BLaER1 treated with 17β-estradiol and CSF1 and Interleukin-3, amounts not matched to agents 10 nM and 100 nM (cell line): ENCODE measurements at regions not wholly inside any gene's neighbourhood (a gene's known extent, or its start where the extent isn't known, plus 50 kb on each side); places are given as distances from the start of the nearest gene placed in this dataset.

Experiments used
- H3K27ac ChIP-seq, 11 experiments: shearing (Covaris generic); formaldehyde crosslinking; 2 replicates each; pipeline ENCODE4 v1.8.1; 2022
- H3K27me3 ChIP-seq, 11 experiments: shearing (Covaris generic); formaldehyde crosslinking; 2 replicates each; pipeline ENCODE4 v1.8.1; 2022
- H3K36me3 ChIP-seq, 11 experiments: shearing (Covaris generic); formaldehyde crosslinking; 2 replicates each; pipeline ENCODE4 v1.8.1; 2022
- H3K4me1 ChIP-seq, 10 experiments: shearing (Covaris generic); formaldehyde crosslinking; 2 replicates each; pipeline ENCODE4 v1.8.1; 2022
- H3K4me2 ChIP-seq, 11 experiments: shearing (Covaris generic); formaldehyde crosslinking; 2 replicates each; pipeline ENCODE4 v1.8.1; 2022
- H3K4me3 ChIP-seq, 10 experiments: shearing (Covaris generic); formaldehyde crosslinking; 2 replicates each; pipeline ENCODE4 v1.8.1; 2022
- H3K9ac ChIP-seq, 11 experiments: shearing (Covaris generic); formaldehyde crosslinking; 2 replicates each; pipeline ENCODE4 v1.8.1; 2022
- H3K9me3 ChIP-seq, 11 experiments: shearing (Covaris generic); formaldehyde crosslinking; replicated peaks in 1 of 11; 2 replicates each; pipeline ENCODE4 v1.8.1; 2022
- H4K20me1 ChIP-seq, 11 experiments: shearing (Covaris generic); formaldehyde crosslinking; 2 replicates each; pipeline ENCODE4 v1.8.1; 2022
- Cebpa-rat ChIP-seq, 11 experiments: shearing (Covaris generic); IDR thresholded peaks; 2 replicates each; pipeline ENCODE4 v1.8.1; 2022

DNA sequence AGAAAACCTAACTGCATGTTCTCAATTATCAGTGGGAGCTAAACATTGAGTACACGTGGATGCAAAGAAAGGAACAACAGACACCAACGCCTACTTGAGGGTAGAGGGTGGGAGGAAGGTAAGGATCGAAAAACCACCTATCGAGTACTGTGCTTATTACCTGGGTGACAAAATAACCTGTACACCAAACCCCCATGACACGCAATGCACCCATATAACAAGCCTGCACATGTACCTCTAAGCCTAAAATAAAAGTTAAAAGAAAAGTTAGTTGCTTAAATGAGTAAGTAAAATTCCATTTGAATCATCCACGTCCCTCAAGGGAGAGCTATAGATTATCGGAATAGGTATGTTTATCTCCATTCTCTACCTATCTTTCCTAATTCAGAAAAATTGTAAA lies 210.2 kb upstream of the ADCY2 start:
- Histone ChIP-seq H3K4me1 (no peaks in the 10 kb centered on the region), H3K9ac (no peak overlapping the region), H3K36me3 (no peaks in the 10 kb centered on the region), H3K9me3 (no peaks in the 10 kb centered on the region), H3K4me2 (no peak overlapping the region), H3K27me3 (no peaks in the 10 kb centered on the region), H3K4me3 (no peak overlapping the region), H4K20me1 (no peaks in the 10 kb centered on the region), H3K27ac (no peak overlapping the region)
- no peak for TF ChIP-seq Cebpa-rat (IDR thresholded peaks at IDR 0.05)

DNA sequence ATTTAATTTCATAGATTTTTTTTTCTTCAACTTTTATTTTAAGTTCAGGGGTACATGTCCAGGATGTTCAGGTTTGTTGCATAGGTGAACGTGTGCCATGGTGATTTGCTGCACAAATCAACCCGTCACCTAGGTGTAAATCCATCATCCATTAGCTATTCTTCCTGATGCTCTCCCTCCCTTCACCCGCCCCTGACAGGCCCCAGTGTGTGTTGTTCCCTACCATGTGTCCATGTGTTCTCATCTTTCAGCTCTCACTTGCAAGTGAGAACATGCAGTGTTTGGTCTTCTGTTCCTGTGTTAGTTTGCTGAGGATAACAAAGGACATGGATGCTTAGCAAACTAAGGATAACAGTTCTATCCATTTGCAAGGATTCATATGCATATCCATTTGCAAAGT lies 209.1 kb upstream of the ADCY2 start:
- Histone ChIP-seq H4K20me1 (no peaks in the 10 kb centered on the region), H3K4me2 (no peak overlapping the region)
- TF ChIP-seq Cebpa-rat (IDR thresholded peaks at IDR 0.05): no peak

DNA sequence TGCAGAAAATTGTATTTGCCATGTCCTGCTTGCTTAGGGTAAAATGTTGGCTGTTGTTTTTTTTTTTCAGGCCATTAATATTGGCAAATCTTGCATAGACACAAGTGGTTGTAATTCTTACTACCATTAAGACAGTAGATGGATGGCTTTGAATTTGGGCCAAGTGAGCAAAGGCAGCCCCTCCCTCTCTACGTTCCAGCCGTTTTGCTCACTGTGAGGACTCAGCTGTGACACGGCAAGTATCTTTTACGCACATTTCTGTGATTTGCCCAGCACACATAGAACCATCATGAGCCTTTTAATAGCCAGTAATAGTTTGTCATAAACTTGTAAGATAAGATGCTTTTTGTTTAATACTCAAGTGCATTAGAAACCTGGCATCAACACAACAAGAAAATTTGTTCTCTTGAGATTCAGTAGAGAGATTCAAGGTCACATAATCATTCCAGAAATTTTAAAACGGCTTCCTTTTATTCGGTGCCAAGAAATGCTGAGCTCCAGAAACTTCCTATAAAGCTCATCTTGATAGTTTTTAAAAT lies 205.2 kb upstream of the ADCY2 start:
- H3K4me3 ChIP-seq: no peak overlapping the region
- TF ChIP-seq Cebpa-rat (IDR thresholded peaks at IDR 0.05): no peak
- H3K9me3 ChIP-seq: no peaks in the 10 kb centered on the region
- no peaks in the 10 kb centered on the region for H4K20me1 ChIP-seq
- H3K9ac ChIP-seq: no peak overlapping the region
- H3K4me2 ChIP-seq: no peak overlapping the region
- H3K27ac ChIP-seq: no peak overlapping the region
- no peaks in the 10 kb centered on the region for H3K27me3 ChIP-seq
- H3K36me3 ChIP-seq: no peaks in the 10 kb centered on the region
- H3K4me1 ChIP-seq: no peaks in the 10 kb centered on the region

More for the DNA sequence above, 209.1 kb upstream of the ADCY2 start:
- Histone ChIP-seq H3K36me3 (no peaks in the 10 kb centered on the region), H3K27ac (no peak overlapping the region), H3K4me1 (no peaks in the 10 kb centered on the region), H3K27me3 (no peaks in the 10 kb centered on the region), H3K4me3 (no peak overlapping the region), H3K9ac (no peak overlapping the region), H3K9me3 (no peaks in the 10 kb centered on the region)

DNA sequence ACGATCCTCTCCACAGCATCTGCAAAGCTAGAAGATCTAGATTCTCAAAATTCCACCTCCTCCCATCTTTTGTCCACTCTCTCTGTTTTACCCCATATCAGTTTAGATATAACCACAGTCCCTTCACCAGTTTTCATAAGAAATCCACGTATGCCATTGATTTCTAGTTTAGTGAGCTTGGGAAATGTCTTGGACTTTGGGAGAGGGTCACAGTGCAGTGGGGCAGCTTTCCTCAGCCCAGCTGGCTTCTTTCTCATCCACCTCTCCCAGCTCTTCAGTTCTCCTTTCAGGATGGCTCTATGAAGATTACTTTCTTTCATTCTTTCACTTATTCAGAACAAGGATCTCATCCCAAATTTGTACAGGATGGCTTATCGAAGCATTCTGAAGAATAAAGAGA lies 203.9 kb upstream of the ADCY2 start:
- Histone ChIP-seq H3K36me3 (no peaks in the 10 kb centered on the region), H3K27ac (no peak overlapping the region)
- no peak for TF ChIP-seq Cebpa-rat (IDR thresholded peaks at IDR 0.05)

DNA sequence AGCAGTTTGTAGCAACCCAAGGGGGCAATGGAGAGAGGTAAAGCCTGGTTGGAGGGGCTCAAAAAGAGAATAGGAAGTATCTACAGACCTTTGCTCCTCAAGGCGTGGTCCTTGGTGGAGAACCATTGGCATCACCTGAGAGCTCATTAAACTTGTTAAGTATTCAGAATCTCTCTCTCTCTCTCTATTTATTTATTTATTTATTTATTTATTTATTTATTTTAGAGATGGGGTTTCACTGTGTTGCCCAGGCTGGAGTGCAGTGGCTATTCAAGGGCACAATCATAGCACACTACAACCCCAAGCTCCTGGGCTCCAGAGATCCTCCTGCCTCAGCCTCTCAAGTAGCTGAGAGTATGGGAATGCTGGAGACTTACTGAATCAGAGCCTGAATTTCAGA lies 193.1 kb upstream of the ADCY2 start:
- TF ChIP-seq Cebpa-rat (IDR thresholded peaks at IDR 0.05): no peak
- Histone ChIP-seq H3K4me2 (no peak overlapping the region), H3K27me3 (no peaks in the 10 kb centered on the region), H3K9ac (no peak overlapping the region), H3K4me3 (no peak overlapping the region), H4K20me1 (no peaks in the 10 kb centered on the region), H3K27ac (no peak overlapping the region), H3K4me1 (no peaks in the 10 kb centered on the region), H3K36me3 (no peaks in the 10 kb centered on the region), H3K9me3 (peaks cover 0 to 13% (median 4%) of the 10 kb centered on the region in 11 experiments; a peak in 5 of 22 replicates)

More for the DNA sequence above, 203.9 kb upstream of the ADCY2 start:
- no peak overlapping the region for H3K9ac ChIP-seq
- no peak overlapping the region for H3K4me3 ChIP-seq
- no peaks in the 10 kb centered on the region for H4K20me1 ChIP-seq
- H3K4me1 ChIP-seq: no peaks in the 10 kb centered on the region
- H3K9me3 ChIP-seq: no peaks in the 10 kb centered on the region
- no peak overlapping the region for H3K4me2 ChIP-seq
- H3K27me3 ChIP-seq: no peaks in the 10 kb centered on the region

DNA sequence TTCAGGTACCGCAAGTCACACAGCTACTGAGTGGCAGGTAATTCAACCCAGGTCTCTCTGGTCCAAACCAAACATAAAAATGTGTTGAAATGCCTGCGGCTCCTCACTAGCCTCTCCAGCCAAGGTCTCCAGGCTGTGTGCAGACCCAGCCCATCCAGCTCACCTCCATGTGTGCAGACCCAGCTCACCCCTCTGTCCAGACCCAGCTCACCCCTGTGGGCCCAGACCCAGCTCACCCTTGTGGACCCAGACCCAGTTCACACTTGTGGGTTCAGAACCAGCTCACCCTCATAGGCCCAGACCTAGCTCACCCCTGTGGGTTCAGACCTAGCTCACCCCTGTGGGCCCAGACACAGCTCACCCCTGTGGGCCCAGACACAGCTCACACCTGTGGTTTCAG lies 188.0 kb upstream of the ADCY2 start:
- Histone ChIP-seq H3K4me3 (no peak overlapping the region), H3K9ac (no peak overlapping the region), H4K20me1 (no peaks in the 10 kb centered on the region), H3K4me1 (peaks cover 0 to 8% (median 0%) of the 10 kb centered on the region in 10 experiments; a peak in 6 of 20 replicates), H3K4me2 (no peak overlapping the region), H3K27me3 (no peaks in the 10 kb centered on the region), H3K36me3 (no peaks in the 10 kb centered on the region), H3K9me3 (peaks cover 0 to 11% (median 4%) of the 10 kb centered on the region in 11 experiments; a peak in 3 of 22 replicates), H3K27ac (no peak overlapping the region)
- no peak for TF ChIP-seq Cebpa-rat (IDR thresholded peaks at IDR 0.05)

DNA sequence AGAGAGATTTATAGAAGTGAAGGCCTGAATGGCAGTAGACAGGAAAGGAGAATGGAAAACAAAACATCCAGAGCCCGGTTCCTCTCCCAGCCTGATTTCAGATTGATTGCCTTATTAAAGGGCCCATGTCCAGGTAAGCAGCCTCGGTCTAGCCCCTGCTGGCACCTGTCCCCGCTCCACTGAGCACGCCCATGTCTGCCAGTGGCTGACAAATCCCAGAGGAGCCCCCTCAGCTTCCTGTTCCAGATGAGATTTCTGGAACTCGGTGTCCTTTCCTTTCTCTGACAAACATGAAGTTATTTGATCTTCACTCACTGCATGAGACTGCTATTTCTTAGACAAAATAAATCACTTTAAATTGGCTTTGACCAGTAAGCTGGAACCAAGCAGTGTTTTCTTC lies 187.0 kb upstream of the ADCY2 start:
- Histone ChIP-seq H4K20me1 (no peaks in the 10 kb centered on the region), H3K36me3 (no peaks in the 10 kb centered on the region), H3K27me3 (no peaks in the 10 kb centered on the region), H3K9me3 (peaks cover 0 to 11% (median 4%) of the 10 kb centered on the region in 11 experiments; a peak in 3 of 22 replicates), H3K9ac (no peak overlapping the region), H3K4me3 (no peak overlapping the region), H3K4me2 (peak overlapping the region in 1 of 11 experiments; percentile 1; a peak in 1 of 22 replicates), H3K4me1 (peaks cover 0 to 8% (median 0%) of the 10 kb centered on the region in 10 experiments; a peak in 6 of 20 replicates), H3K27ac (no peak overlapping the region)
- no peak for TF ChIP-seq Cebpa-rat (IDR thresholded peaks at IDR 0.05)

DNA sequence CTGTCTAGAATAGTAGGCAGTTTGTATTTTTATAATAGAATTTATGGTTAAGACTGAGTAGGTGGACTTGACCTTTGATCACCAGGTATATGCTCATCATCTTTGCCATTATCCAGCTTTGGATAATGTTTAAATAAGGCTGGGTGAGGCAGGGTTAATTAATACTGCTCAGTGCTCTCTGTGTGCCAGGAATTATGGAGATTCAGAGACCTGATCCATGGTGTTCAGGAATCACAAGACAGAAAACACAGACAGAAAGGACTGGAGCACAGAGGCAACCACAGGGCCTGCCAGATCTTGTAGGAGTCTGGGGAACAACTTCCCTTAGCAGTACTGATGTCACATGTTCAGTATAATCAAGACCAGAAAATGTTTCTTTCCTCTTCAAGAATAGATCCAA lies 186.3 kb upstream of the ADCY2 start:
- peaks cover 0 to 8% (median 0%) of the 10 kb centered on the region in 10 experiments; a peak in 6 of 20 replicates for H3K4me1 ChIP-seq
- H3K4me2 ChIP-seq: 0 out of 22 replicates have a peak overlapping the region, but pooled peaks of 1 of the 11 experiments have one; percentile 26
- H3K9me3 ChIP-seq: peaks cover 0 to 11% (median 4%) of the 10 kb centered on the region in 11 experiments; a peak in 3 of 22 replicates
- TF ChIP-seq Cebpa-rat (IDR thresholded peaks at IDR 0.05): no peak
- no peaks in the 10 kb centered on the region for H3K27me3 ChIP-seq
- no peak overlapping the region for H3K27ac ChIP-seq
- no peaks in the 10 kb centered on the region for H3K36me3 ChIP-seq
- no peaks in the 10 kb centered on the region for H4K20me1 ChIP-seq
- no peak overlapping the region for H3K4me3 ChIP-seq
- no peak overlapping the region for H3K9ac ChIP-seq

DNA sequence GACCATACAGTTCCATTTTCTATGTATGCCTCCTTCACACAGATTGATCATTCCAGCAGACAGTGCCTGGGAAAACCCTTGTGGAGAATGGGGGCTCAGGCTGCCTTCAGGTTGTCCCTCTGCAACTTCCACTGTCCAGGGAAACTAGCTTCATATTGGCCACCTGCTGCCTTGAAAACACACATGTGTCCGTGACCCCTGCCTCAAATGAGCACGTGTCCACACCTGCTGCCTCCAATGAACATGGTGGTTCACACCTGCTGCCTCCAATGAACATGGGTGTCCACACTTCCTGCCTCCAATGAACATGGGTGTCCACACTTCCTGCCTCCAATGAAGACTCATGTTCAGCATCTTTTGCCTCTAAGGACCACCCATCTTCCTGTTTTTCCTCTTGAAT lies 185.4 kb upstream of the ADCY2 start:
- no peak overlapping the region for H3K27ac ChIP-seq
- no peaks in the 10 kb centered on the region for H3K27me3 ChIP-seq
- H3K9me3 ChIP-seq: peaks cover 0 to 11% (median 4%) of the 10 kb centered on the region in 11 experiments; a peak in 3 of 22 replicates
- no peak for TF ChIP-seq Cebpa-rat (IDR thresholded peaks at IDR 0.05)
- no peak overlapping the region for H3K9ac ChIP-seq
- H3K4me1 ChIP-seq: peaks cover 0 to 8% (median 0%) of the 10 kb centered on the region in 10 experiments; a peak in 6 of 20 replicates
- H4K20me1 ChIP-seq: no peaks in the 10 kb centered on the region
- H3K4me2 ChIP-seq: 0 out of 22 replicates have a peak overlapping the region, but pooled peaks of 1 of the 11 experiments have one; percentile 1
- no peak overlapping the region for H3K4me3 ChIP-seq
- H3K36me3 ChIP-seq: no peaks in the 10 kb centered on the region

DNA sequence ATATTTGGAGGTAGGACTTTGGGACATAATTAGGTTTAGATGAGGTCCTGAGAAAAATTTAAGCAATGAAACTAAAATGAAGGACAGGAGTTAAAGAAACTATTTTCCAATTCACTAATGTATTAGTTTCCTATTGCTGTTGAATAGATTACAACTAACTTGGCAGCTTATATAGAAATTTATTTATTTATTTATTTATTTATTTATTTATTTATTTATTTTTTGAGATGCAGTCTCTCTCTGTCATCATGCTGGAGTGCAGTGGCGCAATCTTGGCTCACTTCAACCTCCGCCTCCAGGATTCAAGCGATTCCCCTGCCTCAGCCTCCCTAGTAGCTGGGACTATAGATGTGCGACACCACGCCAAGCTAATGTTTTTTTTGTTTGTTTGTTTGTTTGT lies 182.4 kb upstream of the ADCY2 start:
- Histone ChIP-seq H4K20me1 (no peaks in the 10 kb centered on the region), H3K4me3 (no peak overlapping the region), H3K9me3 (no peaks in the 10 kb centered on the region), H3K4me2 (no peak overlapping the region), H3K36me3 (no peaks in the 10 kb centered on the region), H3K9ac (no peak overlapping the region), H3K27ac (no peak overlapping the region), H3K27me3 (no peaks in the 10 kb centered on the region), H3K4me1 (peaks cover 0 to 19% (median 2%) of the 10 kb centered on the region in 10 experiments; a peak in 6 of 20 replicates)
- TF ChIP-seq Cebpa-rat (IDR thresholded peaks at IDR 0.05): no peak
